Osteocyte (in vitro differentiated cells): ENCODE measurements at regions not wholly inside any gene's neighbourhood (a gene's known extent, or its start where the extent isn't known, plus 50 kb on each side); places are given as distances from the start of the nearest gene placed in this dataset.

ENCODE experiments used
- DNase-seq: peaks from one replicate; pipeline ENCODE4 v3.0.0; 2021; ENCODE audit warnings: mixed read lengths; ENCODE audit not compliant: unreplicated experiment; ENCODE audit errors: extremely low spot score
- H3K27ac Mint-ChIP-seq: one replicate; pipeline ENCODE4 v1.8.0; 2021; ENCODE audit warnings: mild to moderate bottlenecking, mixed read lengths; ENCODE audit not compliant: unreplicated experiment
- H3K27me3 Mint-ChIP-seq: one replicate; pipeline ENCODE4 v1.8.0; 2021; ENCODE audit warnings: mixed read lengths; ENCODE audit not compliant: unreplicated experiment
- H3K36me3 Mint-ChIP-seq: one replicate; pipeline ENCODE4 v1.8.0; 2021; ENCODE audit warnings: mixed read lengths; ENCODE audit not compliant: unreplicated experiment
- H3K4me1 Mint-ChIP-seq: one replicate; pipeline ENCODE4 v1.8.0; 2021; ENCODE audit warnings: mixed read lengths; ENCODE audit not compliant: unreplicated experiment
- H3K4me3 Mint-ChIP-seq: one replicate; pipeline ENCODE4 v1.8.0; 2021; ENCODE audit warnings: mild to moderate bottlenecking, moderate library complexity, mixed read lengths; ENCODE audit not compliant: unreplicated experiment
- H3K9me3 Mint-ChIP-seq: one replicate; pipeline ENCODE4 v1.8.0; 2021; ENCODE audit warnings: mixed read lengths; ENCODE audit not compliant: unreplicated experiment
- TF ChIP-seq, protein P1 (sequence below): fragments of 200-600 bp; sonication (generic); IDR thresholded peaks from 2 replicates; pipeline ENCODE4 v1.5.0; 2021; ENCODE audit warnings: antibody characterized with exemption, mild to moderate bottlenecking, moderate library complexity

DNA sequence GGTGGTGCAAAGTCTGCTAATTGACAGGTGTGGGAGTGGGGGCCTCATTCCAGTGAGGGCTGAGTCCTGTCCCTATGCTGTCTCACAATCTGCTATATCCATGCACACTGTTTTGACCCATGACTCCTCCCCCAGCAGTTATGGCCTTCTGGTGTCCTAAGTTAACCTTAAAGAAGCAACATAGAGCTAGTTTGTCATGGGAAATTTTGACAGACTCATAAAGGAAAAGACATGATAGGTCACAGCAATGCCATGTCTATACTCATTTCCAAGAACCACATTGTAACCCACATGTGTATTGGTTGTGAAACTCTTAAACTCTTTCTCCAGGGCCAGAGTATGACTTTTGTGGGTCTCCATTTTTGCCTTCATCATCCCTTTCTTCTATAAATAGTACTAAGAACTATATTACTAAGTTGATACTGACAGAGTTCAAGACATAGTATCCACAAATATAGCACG lies 78.2 kb upstream of the SLC1A4 start:
- DNase-seq: no peak
- no peaks in the 10 kb centered on the region for H3K4me1 Mint-ChIP-seq
- no peaks in the 10 kb centered on the region for H3K36me3 Mint-ChIP-seq
- H3K4me3 Mint-ChIP-seq: no peak overlapping the region
- H3K27me3 Mint-ChIP-seq: no peaks in the 10 kb centered on the region
- TF ChIP-seq, protein P1, sequence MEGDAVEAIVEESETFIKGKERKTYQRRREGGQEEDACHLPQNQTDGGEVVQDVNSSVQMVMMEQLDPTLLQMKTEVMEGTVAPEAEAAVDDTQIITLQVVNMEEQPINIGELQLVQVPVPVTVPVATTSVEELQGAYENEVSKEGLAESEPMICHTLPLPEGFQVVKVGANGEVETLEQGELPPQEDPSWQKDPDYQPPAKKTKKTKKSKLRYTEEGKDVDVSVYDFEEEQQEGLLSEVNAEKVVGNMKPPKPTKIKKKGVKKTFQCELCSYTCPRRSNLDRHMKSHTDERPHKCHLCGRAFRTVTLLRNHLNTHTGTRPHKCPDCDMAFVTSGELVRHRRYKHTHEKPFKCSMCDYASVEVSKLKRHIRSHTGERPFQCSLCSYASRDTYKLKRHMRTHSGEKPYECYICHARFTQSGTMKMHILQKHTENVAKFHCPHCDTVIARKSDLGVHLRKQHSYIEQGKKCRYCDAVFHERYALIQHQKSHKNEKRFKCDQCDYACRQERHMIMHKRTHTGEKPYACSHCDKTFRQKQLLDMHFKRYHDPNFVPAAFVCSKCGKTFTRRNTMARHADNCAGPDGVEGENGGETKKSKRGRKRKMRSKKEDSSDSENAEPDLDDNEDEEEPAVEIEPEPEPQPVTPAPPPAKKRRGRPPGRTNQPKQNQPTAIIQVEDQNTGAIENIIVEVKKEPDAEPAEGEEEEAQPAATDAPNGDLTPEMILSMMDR: no peak
- no peak overlapping the region for H3K27ac Mint-ChIP-seq
- no peaks in the 10 kb centered on the region for H3K9me3 Mint-ChIP-seq

DNA sequence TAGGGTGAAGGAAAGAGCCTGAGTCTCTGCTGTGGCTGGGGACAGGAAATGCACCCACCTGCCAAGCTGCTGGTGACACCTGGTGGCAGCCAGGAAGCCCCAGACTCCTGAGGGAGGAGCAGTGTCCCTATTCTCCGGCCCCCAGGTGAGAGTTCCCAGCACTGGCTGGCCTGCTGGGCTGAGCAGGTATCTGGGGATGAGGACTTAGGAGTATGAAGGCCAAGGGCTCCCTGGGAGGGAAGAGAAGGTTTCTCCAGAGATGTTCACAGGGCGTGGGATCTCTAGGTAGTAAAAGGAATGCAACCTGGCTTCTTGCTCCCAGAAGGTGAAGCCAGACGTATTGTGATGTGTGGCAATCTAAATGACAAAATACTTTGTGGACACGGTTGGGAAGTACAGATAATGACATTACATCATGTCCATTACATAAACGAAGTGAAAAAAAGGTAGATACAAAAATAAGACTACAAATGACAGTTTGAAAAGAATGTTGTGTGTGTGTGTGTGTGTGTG lies 75.8 kb upstream of the SLC1A4 start:
- TF ChIP-seq, protein P1: peak; percentile 26
- Mint-ChIP-seq H3K36me3 (no peaks in the 10 kb centered on the region), H3K27me3 (no peaks in the 10 kb centered on the region), H3K27ac (no peak overlapping the region), H3K4me3 (no peak overlapping the region), H3K9me3 (no peaks in the 10 kb centered on the region), H3K4me1 (peaks cover 6% of the 10 kb centered on the region)
- no peak for DNase-seq

DNA sequence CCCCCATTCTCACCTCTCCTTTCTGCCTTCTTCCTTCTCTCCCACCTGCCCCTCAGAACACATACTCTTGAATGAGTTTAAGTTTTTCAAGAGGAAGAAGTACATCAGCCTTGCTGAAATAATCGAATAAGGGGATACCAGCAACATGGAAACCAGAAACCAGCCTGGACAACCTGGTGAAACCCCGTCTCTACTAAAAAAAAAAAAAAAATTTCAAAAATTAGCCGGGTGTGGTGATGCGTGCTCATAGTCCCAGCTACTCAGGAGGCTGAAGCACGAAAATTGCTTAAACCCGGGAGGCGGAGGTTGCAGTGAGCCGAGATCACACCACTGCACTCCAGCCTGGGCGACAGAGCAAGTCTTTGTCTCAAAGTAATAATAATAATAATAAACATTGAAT lies 75.0 kb upstream of the SLC1A4 start:
- no peaks in the 10 kb centered on the region for H3K9me3 Mint-ChIP-seq
- H3K4me1 Mint-ChIP-seq: peaks cover 6% of the 10 kb centered on the region
- DNase-seq: no peak
- H3K27ac Mint-ChIP-seq: no peak overlapping the region
- H3K36me3 Mint-ChIP-seq: no peaks in the 10 kb centered on the region
- TF ChIP-seq, protein P1: no peak
- no peaks in the 10 kb centered on the region for H3K27me3 Mint-ChIP-seq
- no peak overlapping the region for H3K4me3 Mint-ChIP-seq

DNA sequence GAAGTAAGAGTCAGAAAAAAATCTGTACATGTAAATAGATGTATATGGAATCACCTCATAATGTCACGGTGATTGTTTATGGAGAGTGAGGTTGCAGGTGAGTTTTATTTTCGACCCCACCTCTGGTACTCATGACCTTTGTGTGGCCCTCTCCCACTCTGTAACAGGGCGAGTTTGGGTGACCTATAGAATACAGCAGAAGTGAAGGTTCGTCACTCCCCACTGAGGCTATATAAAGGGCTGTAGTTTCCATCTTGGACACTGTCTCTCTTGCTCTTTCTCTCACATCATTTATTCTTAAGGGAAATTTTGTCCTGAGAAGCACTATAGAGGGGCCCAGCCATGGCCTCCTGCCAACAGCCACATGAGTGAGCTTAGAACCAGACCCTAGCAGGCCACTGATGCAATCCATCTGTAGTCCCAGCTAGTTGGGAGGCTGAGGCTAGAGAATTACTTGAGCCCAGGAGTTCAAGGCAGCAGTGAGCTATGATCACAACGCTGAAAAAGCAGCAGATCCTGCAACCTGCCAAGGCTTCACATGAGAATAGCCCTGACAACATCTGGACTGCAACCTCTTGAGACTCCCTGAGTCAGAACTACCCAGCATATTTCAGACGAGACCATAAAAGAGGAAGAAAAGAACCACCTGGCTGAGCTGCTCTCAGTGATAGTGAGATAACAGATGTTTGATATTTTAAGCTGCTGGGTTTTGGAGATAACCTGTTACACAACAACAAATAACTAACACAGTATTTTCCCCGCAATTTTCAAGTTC lies 74.3 kb upstream of the SLC1A4 start:
- Mint-ChIP-seq H3K4me3 (no peak overlapping the region), H3K27me3 (no peaks in the 10 kb centered on the region), H3K36me3 (no peaks in the 10 kb centered on the region), H3K27ac (no peak overlapping the region), H3K4me1 (peaks cover 6% of the 10 kb centered on the region), H3K9me3 (no peaks in the 10 kb centered on the region)
- TF ChIP-seq, protein P1: no peak
- DNase-seq: no peak

DNA sequence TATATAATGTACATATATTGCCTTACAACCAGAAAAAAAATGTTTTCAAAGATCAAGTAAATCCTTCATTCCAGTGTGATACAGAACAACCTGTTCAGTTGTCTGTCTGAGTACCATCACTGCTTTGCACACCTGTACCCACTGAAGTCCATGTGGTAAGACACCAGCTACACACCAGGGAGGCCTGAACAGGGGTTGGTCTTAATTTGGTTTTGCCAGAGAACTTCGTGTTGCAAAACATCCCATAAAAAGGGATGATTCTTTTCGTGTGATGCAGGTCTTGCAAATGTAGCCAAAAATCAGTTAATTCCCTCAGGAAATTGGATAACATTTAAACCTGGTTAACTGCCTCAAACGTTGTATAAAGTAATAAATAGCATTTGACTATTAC lies 73.7 kb upstream of the SLC1A4 start:
- peaks cover 6% of the 10 kb centered on the region for H3K4me1 Mint-ChIP-seq
- TF ChIP-seq, protein P1: no peak
- no peak overlapping the region for H3K27ac Mint-ChIP-seq
- no peak for DNase-seq
- H3K27me3 Mint-ChIP-seq: no peaks in the 10 kb centered on the region
- no peaks in the 10 kb centered on the region for H3K9me3 Mint-ChIP-seq
- no peak overlapping the region for H3K4me3 Mint-ChIP-seq
- no peaks in the 10 kb centered on the region for H3K36me3 Mint-ChIP-seq
